HG03095 (cell line): ENCODE measurements at regions not wholly inside any gene's neighbourhood (a gene's known extent, or its start where the extent isn't known, plus 50 kb on each side); places are given as distances from the start of the nearest gene placed in this dataset.

Source experiments
- ATAC-seq: cut with Tn5 transposase; IDR thresholded peaks from one replicate; pipeline ENCODE4 v1.9.1; 2021; ENCODE audit warnings: moderate library complexity; ENCODE audit not compliant: unreplicated experiment

GRCh38 chr20:6439737-6440442, 317.1 kb upstream of the FERMT1 start:
- ATAC-seq: no peak

- ATAC-seq: no peak
Observed at GRCh38 chr20:6434131-6434530, 311.3 kb upstream of the FERMT1 start.

- no peak for ATAC-seq
Observed at GRCh38 chr20:6430381-6430780, 307.6 kb upstream of the FERMT1 start.

- no peak for ATAC-seq
Observed at GRCh38 chr20:6426287-6426891, 303.6 kb upstream of the FERMT1 start.

- ATAC-seq: no peak
Observed at GRCh38 chr20:6421321-6422248, 298.8 kb upstream of the FERMT1 start.

- ATAC-seq: no peak
Observed at GRCh38 chr20:6420336-6420735, 297.5 kb upstream of the FERMT1 start.

GRCh38 chr20:6418732-6419131, 295.9 kb upstream of the FERMT1 start:
- ATAC-seq: no peak

GRCh38 chr20:6416371-6416770, 293.5 kb upstream of the FERMT1 start:
- no peak for ATAC-seq

- ATAC-seq: no peak
Observed at GRCh38 chr20:6411651-6412050, 288.8 kb upstream of the FERMT1 start.

- ATAC-seq: no peak
Observed at GRCh38 chr20:6410721-6411120, 287.9 kb upstream of the FERMT1 start.

- ATAC-seq: no peak
Observed at GRCh38 chr20:6407163-6407562, 284.3 kb upstream of the FERMT1 start.

- ATAC-seq: no peak
Observed at GRCh38 chr20:6401893-6402557, 279.2 kb upstream of the FERMT1 start.

- ATAC-seq: no peak
Observed at GRCh38 chr20:6397115-6397514, 274.3 kb upstream of the FERMT1 start.

GRCh38 chr20:6395695-6396094, 272.9 kb upstream of the FERMT1 start:
- ATAC-seq: no peak

- ATAC-seq: no peak
Observed at GRCh38 chr20:6388671-6389197, 265.9 kb upstream of the FERMT1 start.

- no peak for ATAC-seq
Observed at GRCh38 chr20:6384956-6385486, 262.2 kb upstream of the FERMT1 start.

GRCh38 chr20:6384380-6384779, 261.6 kb upstream of the FERMT1 start:
- no peak for ATAC-seq

GRCh38 chr20:6381887-6382286, 259.1 kb upstream of the FERMT1 start:
- ATAC-seq: no peak

GRCh38 chr20:6362245-6362644, 239.4 kb upstream of the FERMT1 start:
- ATAC-seq: no peak

GRCh38 chr20:6360766-6361165, 237.9 kb upstream of the FERMT1 start:
- ATAC-seq: no peak
